GM12892 (cell line): ENCODE measurements at regions not wholly inside any gene's neighbourhood (a gene's known extent, or its start where the extent isn't known, plus 50 kb on each side); places are given as distances from the start of the nearest gene placed in this dataset.

Experiments
- POLR2A ChIP-seq: IDR thresholded peaks from 2 replicates; pipeline ENCODE4 v1.6.1; 2011; ENCODE audit warnings: low read depth, low read length, control low read depth
- POLR2AphosphoS5 ChIP-seq: IDR thresholded peaks from 2 replicates; pipeline ENCODE4 v1.6.1; 2011; ENCODE audit warnings: low read depth, low read length, control low read depth
- TAF1 ChIP-seq: IDR thresholded peaks from 2 replicates; pipeline ENCODE4 v1.6.1; 2011; ENCODE audit warnings: low read depth, mild to moderate bottlenecking, control low read depth, low read length, borderline replicate concordance

DNA sequence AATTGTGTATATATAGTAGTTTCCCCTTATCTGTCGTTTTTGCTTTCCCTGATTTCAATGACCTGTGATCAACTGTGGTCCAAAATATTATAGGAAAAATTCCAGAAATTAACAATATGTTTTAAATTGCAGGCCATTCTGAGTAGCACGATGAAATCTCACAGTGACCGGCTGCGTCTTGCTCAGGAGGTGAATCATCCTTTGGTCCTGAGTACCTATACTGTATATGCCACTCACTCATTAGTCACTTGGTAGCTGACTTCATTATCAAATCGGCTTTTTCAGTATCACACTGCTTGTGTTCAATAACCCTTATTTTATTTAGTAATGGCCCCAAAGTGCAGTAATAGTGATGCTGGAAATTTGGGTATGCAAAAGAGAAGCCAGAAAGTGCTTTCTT lies 728.3 kb upstream of the EYS start:
- TF ChIP-seq POLR2A: no peak
- TF ChIP-seq TAF1: no peak
- TF ChIP-seq POLR2AphosphoS5: no peak
